B cell (primary cell): ENCODE measurements at regions not wholly inside any gene's neighbourhood (a gene's known extent, or its start where the extent isn't known, plus 50 kb on each side); places are given as distances from the start of the nearest gene placed in this dataset.

Source experiments
- CTCF ChIP-seq: fragments of 200-600 bp; IDR thresholded peaks from one replicate; pipeline ENCODE4 v1.8.0; 2022; ENCODE audit warnings: antibody characterized with exemption, mild to moderate bottlenecking
- EZH2 ChIP-seq: IDR thresholded peaks from 2 replicates; pipeline ENCODE4 v1.6.1; 2012; ENCODE audit warnings: borderline replicate concordance, low read depth, mild to moderate bottlenecking, moderate library complexity, low read length; ENCODE audit not compliant: insufficient read depth, poor library complexity, severe bottlenecking

- TF ChIP-seq CTCF (no peak), EZH2 (no peak)
These were observed 120.1 kb upstream of the NABP1 start for GRCh38 chr2:191557841-191558240.
